Epidermal melanocyte (primary cell): ENCODE measurements at regions not wholly inside any gene's neighbourhood (a gene's known extent, or its start where the extent isn't known, plus 50 kb on each side); places are given as distances from the start of the nearest gene placed in this dataset.

Source experiments
- DNase-seq: peaks from one replicate; pipeline ENCODE4 v3.0.0; 2011; ENCODE audit warnings: low spot score; ENCODE audit not compliant: insufficient read length

DNA sequence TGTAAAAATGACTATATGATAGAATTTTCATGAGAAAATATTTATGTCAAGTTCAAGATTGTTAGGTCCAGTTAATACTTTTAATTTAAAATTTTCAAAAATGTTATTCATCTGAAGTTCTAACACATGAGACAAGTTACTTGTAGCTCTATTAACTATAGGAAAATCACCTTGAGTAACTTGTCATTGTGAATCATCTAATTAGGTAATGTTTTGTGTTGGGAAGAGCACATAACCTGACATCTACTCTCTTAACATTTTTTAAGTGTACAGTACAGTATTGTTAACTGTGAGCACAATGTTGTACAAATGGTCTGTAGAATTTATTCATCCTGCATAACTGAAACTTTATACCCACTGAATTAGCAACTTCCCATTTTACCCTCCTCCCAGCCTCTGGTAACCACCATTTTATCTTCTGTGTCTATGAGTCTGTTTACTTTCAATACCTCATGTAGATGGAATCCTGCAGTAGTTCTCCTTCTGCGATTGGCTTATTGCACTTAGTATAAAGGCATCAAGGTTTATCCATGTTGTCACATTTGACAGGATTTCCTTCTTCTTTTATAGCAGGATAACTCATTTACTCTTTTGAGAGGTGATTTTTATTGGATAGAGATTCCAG, 54.6 kb downstream of the ARL4A start:
- no peak for DNase-seq

GRCh38 chr7:12746211-12746610, 58.8 kb downstream of the ARL4A start:
- no peak for DNase-seq

DNA sequence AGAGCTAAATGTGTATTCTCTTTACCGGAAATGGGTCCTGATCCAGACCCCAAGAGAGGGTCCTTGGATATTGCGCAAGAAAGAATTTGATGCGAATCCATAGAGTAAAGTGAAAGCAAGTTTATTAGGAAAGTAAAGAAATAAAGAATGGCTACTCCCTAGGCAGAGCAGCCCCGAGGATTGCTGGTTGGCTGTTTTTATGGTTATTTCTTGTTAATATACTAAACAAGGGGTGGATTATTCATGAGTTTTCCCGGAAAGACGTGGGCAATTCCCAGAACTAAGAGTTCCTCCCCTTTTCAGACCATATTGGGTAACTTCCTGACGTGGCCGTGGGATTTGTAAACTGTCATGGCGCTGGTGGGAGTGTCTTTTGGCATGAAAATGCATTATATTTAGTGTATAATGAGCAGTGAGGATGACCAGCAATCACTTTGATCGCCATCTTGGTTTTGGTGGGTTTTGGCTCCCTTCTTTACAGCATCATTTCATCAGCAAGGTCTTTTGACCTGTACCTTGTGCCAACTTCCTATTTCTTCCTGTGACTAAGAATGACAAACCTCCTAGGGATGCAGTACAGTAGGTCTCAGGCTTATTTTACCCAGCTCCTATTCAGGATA, 60.4 kb downstream of the ARL4A start:
- DNase-seq: no peak

DNA sequence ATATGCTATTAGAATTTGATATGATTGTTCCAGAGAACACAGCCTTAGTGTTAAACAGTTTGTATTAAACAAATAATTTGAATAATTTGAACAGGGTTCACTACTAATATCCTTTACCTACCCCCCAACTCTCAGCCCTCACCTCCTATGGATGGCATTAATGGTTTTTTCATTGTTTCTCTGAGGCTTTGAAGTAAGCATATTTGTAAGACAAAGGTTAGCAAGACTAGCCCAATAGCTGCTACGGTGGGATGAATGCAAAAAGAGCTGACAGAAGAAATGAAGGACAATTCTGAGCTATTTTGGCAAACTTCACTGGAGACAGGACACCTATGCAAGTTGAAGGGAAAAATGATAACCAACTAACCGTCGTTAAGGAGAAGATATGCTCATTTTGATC, 61.6 kb downstream of the ARL4A start:
- no peak for DNase-seq

- DNase-seq: no peak
Measured at GRCh38 chr7:12749746-12750145, 62.3 kb downstream of the ARL4A start.

DNA sequence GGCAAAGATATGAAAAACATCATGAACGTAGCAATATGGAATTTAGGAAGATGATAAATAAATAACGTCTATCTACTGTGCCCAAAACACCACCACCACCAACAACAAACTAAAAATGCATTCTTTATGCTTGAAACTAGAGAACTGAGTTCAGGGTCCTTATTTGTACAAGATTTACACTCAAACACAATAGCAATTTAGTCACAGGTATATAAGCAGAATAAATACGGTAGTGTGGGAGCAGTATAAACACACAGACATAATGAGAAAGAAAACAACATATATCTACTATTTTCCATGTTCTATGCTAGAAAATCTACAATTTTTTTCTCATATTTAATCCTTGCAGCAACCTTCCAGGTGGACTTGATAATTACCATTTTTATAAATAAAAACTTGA, 64.3 kb downstream of the ARL4A start:
- no peak for DNase-seq

GRCh38 chr7:12754179-12754578, 66.7 kb downstream of the ARL4A start:
- DNase-seq: no peak

GRCh38 chr7:12756821-12757220, 69.4 kb downstream of the ARL4A start:
- DNase-seq: no peak

DNA sequence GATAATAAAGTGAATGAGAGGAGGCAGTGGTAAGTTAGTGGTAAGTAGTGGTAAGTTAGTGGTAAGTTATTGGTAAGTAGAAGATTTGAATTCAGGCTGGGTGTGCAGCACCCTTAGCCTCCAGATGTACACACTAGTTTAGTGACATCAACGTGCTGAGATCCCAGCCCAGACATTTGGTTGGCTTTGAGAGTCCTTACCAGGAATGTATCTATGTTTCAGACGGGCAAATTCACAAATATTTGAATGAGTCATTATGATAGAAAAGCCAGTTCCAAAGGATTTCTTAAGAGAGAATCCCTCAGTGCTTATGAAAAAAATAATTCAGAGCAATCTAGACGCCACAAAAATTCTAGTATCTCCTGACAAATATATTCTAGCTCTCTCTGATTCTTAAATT, 70.0 kb downstream of the ARL4A start:
- peak; percentile 19 for DNase-seq

DNA sequence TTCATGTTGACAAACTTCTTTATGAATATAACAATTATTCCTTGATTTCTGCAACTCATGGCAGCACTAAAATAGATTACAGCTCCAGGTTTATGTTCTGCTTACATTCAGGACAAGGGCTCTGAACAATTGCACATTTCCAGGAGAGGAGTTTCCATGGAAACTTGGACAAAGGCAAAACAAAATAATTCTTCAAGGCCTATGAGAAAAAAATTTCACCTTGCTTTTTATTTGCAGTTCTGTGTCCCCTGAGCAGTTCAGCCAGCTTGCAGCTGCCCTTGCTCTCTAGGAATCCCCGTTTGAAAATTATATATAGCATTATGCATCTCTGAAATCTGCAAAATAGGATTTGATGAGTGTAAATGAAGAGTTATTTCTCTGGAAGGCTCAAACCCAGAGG, 71.7 kb downstream of the ARL4A start:
- DNase-seq: no peak

- DNase-seq: no peak
Measured at GRCh38 chr7:12761111-12761510, 73.7 kb downstream of the ARL4A start.

GRCh38 chr7:12761691-12762090, 74.3 kb downstream of the ARL4A start:
- no peak for DNase-seq

DNA sequence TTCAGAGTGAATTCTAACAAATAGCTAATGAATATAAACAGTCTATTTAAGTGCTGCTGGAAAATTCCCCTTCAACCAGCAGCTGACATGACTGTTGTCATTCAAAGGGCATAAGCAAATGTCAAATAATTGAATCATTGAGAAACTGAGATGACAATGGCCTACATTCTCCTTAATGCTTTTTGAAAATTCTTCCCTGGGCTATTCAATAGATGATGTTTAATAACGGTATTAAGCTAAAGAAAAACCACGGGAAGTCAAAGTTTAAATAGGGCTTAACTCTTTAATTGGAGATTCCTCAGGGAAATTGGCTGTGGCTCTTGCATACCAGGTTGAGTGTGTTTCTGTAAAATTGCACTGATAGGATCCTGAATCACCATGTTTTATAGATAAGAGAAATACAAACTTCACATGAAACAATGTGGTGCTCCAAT, 77.0 kb downstream of the ARL4A start:
- no peak for DNase-seq

DNA sequence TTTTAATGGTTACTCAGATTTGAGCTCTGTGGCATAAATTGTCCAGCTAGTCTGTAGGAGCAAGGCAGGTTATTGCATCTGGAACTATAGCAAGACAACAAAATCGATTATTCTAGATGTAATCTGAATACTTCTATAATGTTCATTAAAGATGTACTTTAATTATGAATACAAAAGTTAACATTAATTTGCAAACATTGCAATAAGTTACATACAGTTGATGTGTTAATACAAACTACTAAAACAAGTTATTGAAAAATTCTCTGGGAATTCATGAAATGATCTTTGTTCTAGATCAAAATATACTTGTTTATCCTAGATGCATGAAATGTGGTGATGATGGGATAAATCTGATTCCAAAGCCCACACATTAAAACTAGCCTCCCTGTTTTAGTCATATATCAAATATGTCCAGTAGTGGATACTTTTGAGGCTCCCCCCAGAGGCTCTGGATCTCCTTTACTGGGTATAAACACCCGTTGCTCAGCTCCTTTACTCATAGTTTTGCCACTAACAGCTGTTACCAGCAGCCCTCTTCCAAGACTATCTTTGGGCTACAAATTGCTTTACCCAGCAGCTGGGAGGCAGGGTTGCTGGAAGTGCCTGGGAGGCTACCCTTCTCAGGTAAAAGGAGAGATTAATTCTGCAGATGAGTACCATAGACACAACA, 78.1 kb downstream of the ARL4A start:
- DNase-seq: no peak

- no peak for DNase-seq
Measured at GRCh38 chr7:12766416-12766815, 79.0 kb downstream of the ARL4A start.

DNA sequence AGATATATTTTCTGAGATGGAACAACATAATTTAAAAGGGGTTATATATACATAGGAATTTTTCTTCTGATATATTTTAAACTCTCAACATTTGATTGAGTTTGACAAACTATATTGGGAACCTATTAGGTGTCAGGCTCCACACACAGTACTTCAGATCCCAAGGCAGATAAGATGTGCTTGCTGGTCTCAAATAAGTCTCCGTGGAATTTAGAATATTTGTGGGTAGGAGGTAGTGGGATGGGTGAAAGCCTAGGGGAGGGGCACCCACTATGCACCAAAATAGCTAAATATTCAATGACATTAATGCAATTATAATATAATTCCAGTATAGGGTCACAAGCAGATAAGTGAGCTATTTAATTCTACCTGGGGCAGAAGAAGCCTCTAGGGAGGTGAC, 81.5 kb downstream of the ARL4A start:
- DNase-seq: no peak

DNA sequence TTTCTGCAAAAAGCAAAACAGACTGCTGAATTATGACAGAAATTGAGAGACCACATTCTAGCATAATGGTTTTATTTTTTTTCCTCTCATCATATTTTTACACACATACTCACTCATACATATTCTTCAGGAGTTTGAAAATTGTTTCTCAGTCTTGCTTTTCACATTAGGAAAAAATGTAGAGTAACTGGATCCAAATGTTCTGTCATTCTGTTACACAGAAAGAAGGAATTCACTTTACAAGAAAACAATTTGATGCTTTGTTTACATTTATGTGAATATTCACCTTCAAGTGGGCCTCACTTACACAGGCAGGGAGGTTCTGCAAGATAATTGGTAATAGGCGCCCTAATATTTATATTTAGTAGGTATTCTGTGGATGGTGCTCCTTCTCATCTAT, 82.0 kb downstream of the ARL4A start:
- no peak for DNase-seq

DNA sequence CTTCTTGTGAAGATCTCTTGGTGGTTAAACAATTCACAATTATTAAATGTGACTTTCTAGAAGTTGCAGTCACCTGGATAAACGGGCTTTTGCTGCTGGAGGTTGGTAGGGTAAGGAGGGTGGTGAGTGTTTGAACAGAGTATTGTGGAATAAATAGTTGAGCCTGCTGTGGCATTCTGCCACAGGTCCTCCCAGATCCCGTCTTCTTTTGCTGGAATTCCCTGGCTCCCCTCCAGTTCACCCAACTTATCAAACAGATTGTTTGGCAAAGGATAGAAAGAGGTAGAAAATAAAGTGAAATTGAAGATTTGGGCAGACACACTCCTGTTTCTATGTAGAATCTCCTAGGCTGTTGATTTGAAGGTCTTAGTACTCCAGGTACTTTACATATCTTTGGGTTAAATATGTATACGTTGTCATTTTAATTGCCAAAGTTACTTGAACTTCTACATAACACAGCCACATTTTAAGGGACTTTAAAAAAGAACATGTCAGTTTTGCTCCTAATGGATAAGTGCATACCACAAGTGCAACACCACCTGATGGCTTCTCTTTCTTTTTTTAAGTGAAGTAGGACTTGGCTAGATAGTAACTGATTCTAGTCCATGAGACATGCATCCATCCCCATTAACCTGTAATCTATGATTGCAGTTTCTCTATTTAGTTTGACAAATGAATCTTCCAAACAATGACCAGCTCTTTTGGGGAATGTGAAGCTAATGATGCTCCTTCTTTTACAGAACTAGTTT, 83.0 kb downstream of the ARL4A start:
- DNase-seq: no peak

- no peak for DNase-seq
Measured at GRCh38 chr7:12771378-12771877, 84.0 kb downstream of the ARL4A start.

DNA sequence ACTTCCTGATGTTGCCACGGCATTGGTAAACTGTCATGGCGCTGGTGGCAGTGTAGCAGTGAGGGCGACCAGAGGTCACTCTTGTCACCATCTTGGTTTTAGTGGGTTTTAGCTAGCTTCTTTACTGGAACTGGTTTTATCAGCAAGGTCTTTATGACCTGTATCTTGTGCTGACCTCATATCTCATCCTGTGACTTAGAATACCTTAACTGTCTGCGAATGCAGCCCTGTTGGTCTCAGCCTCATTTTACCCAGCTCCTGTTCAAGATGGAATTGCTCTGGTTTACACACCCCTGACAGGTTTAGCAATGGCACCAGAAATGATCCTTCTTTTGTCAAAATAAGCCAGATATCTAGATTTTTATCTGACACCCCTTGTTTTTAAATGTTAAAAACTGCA, 85.3 kb downstream of the ARL4A start:
- no peak for DNase-seq

- no peak for DNase-seq
Measured at GRCh38 chr7:12777257-12777656, 89.8 kb downstream of the ARL4A start.

- DNase-seq: no peak
Measured at GRCh38 chr7:12779947-12780346, 92.5 kb downstream of the ARL4A start.
